ENCODE measurements at regions not wholly inside any gene's neighbourhood (a gene's known extent, or its start where the extent isn't known, plus 50 kb on each side); places are given as distances from the start of the nearest gene placed in this dataset.

DNA sequence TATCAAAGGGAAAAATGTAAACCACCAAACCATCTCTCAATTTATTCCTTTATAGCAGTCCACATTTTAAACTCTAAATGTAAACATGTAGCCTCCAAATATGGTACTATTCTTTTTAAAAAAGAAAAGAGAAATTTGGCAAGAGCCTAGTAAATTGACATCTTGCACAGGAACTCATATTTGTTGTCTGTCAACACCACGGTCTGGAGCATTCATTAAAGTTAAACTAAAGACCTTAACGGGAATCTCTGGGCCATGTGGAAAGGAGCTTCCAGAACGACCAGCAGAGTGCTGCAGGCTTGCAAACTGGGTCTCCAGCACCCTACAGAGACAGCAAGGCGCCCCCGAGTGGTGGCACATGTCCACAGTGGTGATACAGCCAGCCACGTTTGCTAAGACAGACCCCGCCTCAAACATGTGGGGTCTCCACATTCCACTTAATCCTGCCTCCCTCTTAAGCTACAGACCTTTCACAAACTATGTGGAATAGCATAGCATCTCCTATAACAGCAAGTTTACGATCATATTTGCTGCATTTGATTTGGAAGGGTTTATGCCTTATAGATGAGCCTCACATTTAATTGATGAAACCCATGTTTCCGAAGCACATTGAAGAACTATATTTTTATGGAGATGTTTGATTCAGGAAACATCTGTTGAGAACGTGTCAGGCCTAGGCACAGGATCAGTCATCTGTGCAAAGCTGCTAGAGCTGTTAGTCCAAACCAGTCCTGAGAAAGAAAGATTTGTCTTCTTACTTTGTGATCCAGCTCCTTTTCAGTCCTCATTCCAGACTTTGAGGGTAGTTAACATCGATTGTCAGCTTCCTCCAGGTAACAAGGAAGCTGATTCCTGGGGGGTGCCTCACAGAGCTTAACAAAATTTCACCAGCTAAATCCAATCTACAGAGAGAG is 96.4 kb upstream of the BACE2 start:
- TF ChIP-seq POLR2A (IDR thresholded peaks at IDR 0.05; ENCODE audit: low read depth) (no peak), EP300 (IDR thresholded peaks at IDR 0.05) (no peak), CTCF (IDR thresholded peaks at IDR 0.05) (no peak), POLR2AphosphoS5 (IDR thresholded peaks at IDR 0.05) (no peak)
- intact Hi-C loops (cut with DNase I): no loop called here
- 42% methylated on average over 11 of the region's 11 CpGs for WGBS
- Histone ChIP-seq H3K27ac (replicated peaks in 1 of 4) (no peak overlapping the region), H3K36me3 (no peaks in the 10 kb centered on the region), H3K4me3 (no peak overlapping the region), H3K4me1 (peaks cover 8 to 10% (median 8%) of the 10 kb centered on the region in 4 donors), H3K27me3 (peaks cover 0 to 29% (median 0%) of the 10 kb centered on the region in 4 donors), H3K9me3 (no peaks in the 10 kb centered on the region)
- DNase-seq (ENCODE audit: extremely low spot score): no peak

- no peak for DNase-seq (ENCODE audit: extremely low spot score)
- H3K4me1 ChIP-seq: peaks cover 4 to 8% (median 6%) of the 10 kb centered on the region in 4 donors
- H3K27ac ChIP-seq (replicated peaks in 1 of 4): no peak overlapping the region
- WGBS: 73% methylated on average over 8 of the region's 8 CpGs
- H3K4me3 ChIP-seq: no peak overlapping the region
- H3K27me3 ChIP-seq: peaks cover 0 to 18% (median 0%) of the 10 kb centered on the region in 4 donors
- no peaks in the 10 kb centered on the region for H3K36me3 ChIP-seq
- H3K9me3 ChIP-seq: no peaks in the 10 kb centered on the region
- intact Hi-C loops (cut with DNase I): no loop called here
- TF ChIP-seq POLR2AphosphoS5 (IDR thresholded peaks at IDR 0.05) (no peak), CTCF (IDR thresholded peaks at IDR 0.05) (no peak), EP300 (IDR thresholded peaks at IDR 0.05) (no peak), POLR2A (IDR thresholded peaks at IDR 0.05; ENCODE audit: low read depth) (no peak)
These were observed 94.4 kb upstream of the BACE2 start for GRCh38 chr21:41073558-41073957.

GRCh38 chr21:41074396-41075184 is 93.4 kb upstream of the BACE2 start:
- Histone ChIP-seq H3K4me3 (no peak overlapping the region), H3K36me3 (no peaks in the 10 kb centered on the region), H3K9me3 (no peaks in the 10 kb centered on the region), H3K27me3 (peaks cover 0 to 8% (median 0%) of the 10 kb centered on the region in 4 donors), H3K27ac (replicated peaks in 1 of 4) (no peak overlapping the region), H3K4me1 (no peaks in the 10 kb centered on the region)
- WGBS: 75% methylated on average over 11 of the region's 11 CpGs
- peak; percentile 62 for DNase-seq (ENCODE audit: extremely low spot score)
- TF ChIP-seq CTCF (IDR thresholded peaks at IDR 0.05) (no peak), POLR2A (IDR thresholded peaks at IDR 0.05; ENCODE audit: low read depth) (no peak), EP300 (IDR thresholded peaks at IDR 0.05) (no peak), POLR2AphosphoS5 (IDR thresholded peaks at IDR 0.05) (no peak)
- intact Hi-C loops (cut with DNase I): no loop called here

- Histone ChIP-seq H3K27me3 (no peaks in the 10 kb centered on the region), H3K4me3 (no peak overlapping the region), H3K27ac (replicated peaks in 1 of 4) (no peak overlapping the region), H3K9me3 (no peaks in the 10 kb centered on the region), H3K36me3 (no peaks in the 10 kb centered on the region), H3K4me1 (no peaks in the 10 kb centered on the region)
- intact Hi-C loops (cut with DNase I): no loop called here
- 95% methylated on average over 13 of the region's 18 CpGs for WGBS
- no peak for TF ChIP-seq POLR2AphosphoS5 (IDR thresholded peaks at IDR 0.05)
- no peak for TF ChIP-seq CTCF (IDR thresholded peaks at IDR 0.05)
- TF ChIP-seq EP300 (IDR thresholded peaks at IDR 0.05): no peak
- no peak for TF ChIP-seq POLR2A (IDR thresholded peaks at IDR 0.05; ENCODE audit: low read depth)
- DNase-seq (ENCODE audit: extremely low spot score): no peak
These were observed 92.3 kb upstream of the BACE2 start for GRCh38 chr21:41075656-41076055.
